ENCODE measurements at regions not wholly inside any gene's neighbourhood (a gene's known extent, or its start where the extent isn't known, plus 50 kb on each side); places are given as distances from the start of the nearest gene placed in this dataset.

DNA sequence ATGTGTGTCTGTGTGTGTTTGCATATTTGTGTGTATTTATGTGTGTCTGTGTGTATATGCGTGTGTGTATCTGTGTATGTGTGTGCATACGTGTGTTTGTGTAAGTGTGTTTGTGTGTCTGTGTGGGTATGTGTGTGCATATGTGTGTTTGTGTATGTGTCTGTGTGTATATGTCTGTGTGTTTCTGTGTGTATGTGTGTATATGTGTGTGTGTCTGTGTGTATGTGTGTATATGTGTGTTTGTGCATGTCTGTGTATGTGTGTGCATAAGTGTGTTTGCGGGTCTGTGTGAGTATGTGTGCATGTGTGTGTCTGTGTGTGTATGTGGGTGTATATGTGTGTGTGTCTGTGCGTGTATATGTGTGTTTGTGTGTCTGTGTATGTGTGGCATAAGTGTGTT, 1030.5 kb upstream of the TMEM132C start:
- H3K4me3 ChIP-seq = no peak overlapping the region
- WGBS, 2 donors = 77 to 91% methylated on average over 4 of the region's 4 CpGs
- no peaks in the 10 kb centered on the region for H3K4me1 ChIP-seq (ENCODE audit: control insufficient read depth in 5 of 5, insufficient read depth in 5 of 5, low read length in 5 of 5)
- H3K27ac ChIP-seq (ENCODE audit: low read depth in 1 of 2, low read length in 1 of 2) = no peak overlapping the region
- peaks cover 0 to 5% (median 1%) of the 10 kb centered on the region in 4 donors for H3K9me3 ChIP-seq (ENCODE audit: control insufficient read depth in 4 of 4, insufficient read depth in 3 of 4, low read length in 3 of 4)
- DNase-seq (no peak), ATAC-seq (ENCODE audit: insufficient read depth, low FRiP score) (no peak)
- no peaks in the 10 kb centered on the region for H3K36me3 ChIP-seq (ENCODE audit: control insufficient read depth in 4 of 4, insufficient read depth in 4 of 4, low read length in 4 of 4)
- H3K27me3 ChIP-seq (ENCODE audit: control insufficient read depth in 3 of 3, insufficient read depth in 3 of 3, low read length in 2 of 3) = no peaks in the 10 kb centered on the region
- H3K9ac ChIP-seq (ENCODE audit: insufficient read depth in 1 of 2, low read length in 2 of 2) = no peak overlapping the region
- TF ChIP-seq, protein P1, sequence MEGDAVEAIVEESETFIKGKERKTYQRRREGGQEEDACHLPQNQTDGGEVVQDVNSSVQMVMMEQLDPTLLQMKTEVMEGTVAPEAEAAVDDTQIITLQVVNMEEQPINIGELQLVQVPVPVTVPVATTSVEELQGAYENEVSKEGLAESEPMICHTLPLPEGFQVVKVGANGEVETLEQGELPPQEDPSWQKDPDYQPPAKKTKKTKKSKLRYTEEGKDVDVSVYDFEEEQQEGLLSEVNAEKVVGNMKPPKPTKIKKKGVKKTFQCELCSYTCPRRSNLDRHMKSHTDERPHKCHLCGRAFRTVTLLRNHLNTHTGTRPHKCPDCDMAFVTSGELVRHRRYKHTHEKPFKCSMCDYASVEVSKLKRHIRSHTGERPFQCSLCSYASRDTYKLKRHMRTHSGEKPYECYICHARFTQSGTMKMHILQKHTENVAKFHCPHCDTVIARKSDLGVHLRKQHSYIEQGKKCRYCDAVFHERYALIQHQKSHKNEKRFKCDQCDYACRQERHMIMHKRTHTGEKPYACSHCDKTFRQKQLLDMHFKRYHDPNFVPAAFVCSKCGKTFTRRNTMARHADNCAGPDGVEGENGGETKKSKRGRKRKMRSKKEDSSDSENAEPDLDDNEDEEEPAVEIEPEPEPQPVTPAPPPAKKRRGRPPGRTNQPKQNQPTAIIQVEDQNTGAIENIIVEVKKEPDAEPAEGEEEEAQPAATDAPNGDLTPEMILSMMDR (IDR thresholded peaks at IDR 0.05; ENCODE audit: control extremely low read depth, extremely low read depth) = no peak

DNA sequence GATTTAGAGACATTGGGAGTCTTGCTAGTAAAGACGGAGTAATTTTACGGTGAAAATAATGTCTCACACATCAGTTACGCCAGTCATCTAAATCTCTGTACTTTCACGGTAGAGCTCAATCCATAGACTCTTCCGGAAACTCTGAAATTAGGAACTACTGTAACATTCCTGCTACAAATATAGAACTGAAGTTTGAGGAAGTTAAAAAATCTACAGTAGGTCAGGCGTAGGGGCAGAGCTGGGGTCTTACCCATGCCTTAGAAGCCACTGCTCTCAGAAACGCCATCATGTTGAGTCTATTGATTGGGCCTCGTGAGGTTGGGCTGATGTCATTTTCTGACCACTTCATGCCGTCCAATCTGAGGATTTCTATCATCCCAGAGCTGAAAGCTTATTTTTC, 1029.8 kb upstream of the TMEM132C start:
- no peak overlapping the region for H3K9ac ChIP-seq (ENCODE audit: insufficient read depth in 1 of 2, low read length in 2 of 2)
- H3K27ac ChIP-seq (ENCODE audit: low read depth in 1 of 2, low read length in 1 of 2) = no peak overlapping the region
- H3K4me3 ChIP-seq = no peak overlapping the region
- H3K4me1 ChIP-seq (ENCODE audit: control insufficient read depth in 5 of 5, insufficient read depth in 5 of 5, low read length in 5 of 5) = no peaks in the 10 kb centered on the region
- TF ChIP-seq, protein P1 (IDR thresholded peaks at IDR 0.05; ENCODE audit: control extremely low read depth, extremely low read depth) = no peak
- peak; percentile 15 for ATAC-seq (ENCODE audit: insufficient read depth, low FRiP score)
- H3K27me3 ChIP-seq (ENCODE audit: control insufficient read depth in 3 of 3, insufficient read depth in 3 of 3, low read length in 2 of 3) = no peaks in the 10 kb centered on the region
- no peak for DNase-seq
- H3K36me3 ChIP-seq (ENCODE audit: control insufficient read depth in 4 of 4, insufficient read depth in 4 of 4, low read length in 4 of 4) = no peaks in the 10 kb centered on the region
- 77 to 80% methylated on average over 9 of the region's 9 CpGs for WGBS, 2 donors
- H3K9me3 ChIP-seq (ENCODE audit: control insufficient read depth in 4 of 4, insufficient read depth in 3 of 4, low read length in 3 of 4) = peaks cover 0 to 6% (median 1%) of the 10 kb centered on the region in 4 donors

DNA sequence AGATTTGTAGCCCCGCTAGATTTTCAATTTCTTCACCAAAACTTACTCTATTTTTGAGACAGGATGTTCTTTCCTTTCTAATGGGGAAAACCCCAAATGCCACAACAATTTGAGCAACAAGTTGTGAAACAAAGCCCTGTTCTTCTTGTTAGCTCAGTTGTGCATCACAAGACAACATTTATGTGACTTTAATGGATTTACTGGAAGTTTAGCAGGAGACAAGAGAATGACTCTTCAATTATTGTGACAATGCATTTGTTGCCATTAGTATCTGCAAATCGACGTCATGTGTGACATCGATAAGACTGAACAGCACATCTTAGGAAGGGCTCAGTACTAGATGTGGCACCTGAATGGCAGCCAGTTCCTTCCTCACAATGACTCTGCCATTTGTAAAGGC, 1028.9 kb upstream of the TMEM132C start:
- H3K9ac ChIP-seq (ENCODE audit: insufficient read depth in 1 of 2, low read length in 2 of 2) = no peak overlapping the region
- H3K4me3 ChIP-seq = no peak overlapping the region
- DNase-seq = no peak
- no peaks in the 10 kb centered on the region for H3K4me1 ChIP-seq (ENCODE audit: control insufficient read depth in 5 of 5, insufficient read depth in 5 of 5, low read length in 5 of 5)
- no peaks in the 10 kb centered on the region for H3K27me3 ChIP-seq (ENCODE audit: control insufficient read depth in 3 of 3, insufficient read depth in 3 of 3, low read length in 2 of 3)
- peaks cover 0 to 6% (median 1%) of the 10 kb centered on the region in 4 donors for H3K9me3 ChIP-seq (ENCODE audit: control insufficient read depth in 4 of 4, insufficient read depth in 3 of 4, low read length in 3 of 4)
- no peaks in the 10 kb centered on the region for H3K36me3 ChIP-seq (ENCODE audit: control insufficient read depth in 4 of 4, insufficient read depth in 4 of 4, low read length in 4 of 4)
- no peak overlapping the region for H3K27ac ChIP-seq (ENCODE audit: low read depth in 1 of 2, low read length in 1 of 2)
- ATAC-seq (ENCODE audit: insufficient read depth, low FRiP score) = no peak
- 88 to 91% methylated on average over 4 of the region's 4 CpGs for WGBS, 2 donors
- TF ChIP-seq, protein P1 (IDR thresholded peaks at IDR 0.05; ENCODE audit: control extremely low read depth, extremely low read depth) = no peak

DNA sequence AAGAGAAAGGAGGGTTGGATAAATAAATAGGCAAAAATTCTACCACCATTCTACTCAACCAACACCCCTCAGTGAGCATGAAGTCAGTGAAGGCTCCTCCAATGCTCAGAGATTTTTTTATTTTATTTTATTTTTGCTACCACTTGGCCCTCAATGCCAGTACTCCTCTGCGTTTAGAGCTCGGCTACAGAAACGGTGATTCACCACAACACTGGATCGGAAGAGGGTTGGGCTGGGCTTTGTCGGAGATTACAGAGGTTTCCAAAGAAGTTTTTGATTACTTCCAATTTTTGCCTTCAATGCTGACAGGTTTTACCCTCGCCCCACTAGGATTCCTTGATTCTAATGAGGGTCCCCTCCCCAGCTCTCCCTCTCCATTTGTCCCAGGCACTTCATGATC, 1027.2 kb upstream of the TMEM132C start:
- Histone ChIP-seq H3K9me3 (ENCODE audit: control insufficient read depth in 4 of 4, insufficient read depth in 3 of 4, low read length in 3 of 4) (peaks cover 0 to 8% (median 1%) of the 10 kb centered on the region in 4 donors), H3K27ac (ENCODE audit: low read depth in 1 of 2, low read length in 1 of 2) (no peak overlapping the region), H3K9ac (ENCODE audit: insufficient read depth in 1 of 2, low read length in 2 of 2) (no peak overlapping the region), H3K36me3 (ENCODE audit: control insufficient read depth in 4 of 4, insufficient read depth in 4 of 4, low read length in 4 of 4) (no peaks in the 10 kb centered on the region), H3K4me1 (ENCODE audit: control insufficient read depth in 5 of 5, insufficient read depth in 5 of 5, low read length in 5 of 5) (no peaks in the 10 kb centered on the region), H3K27me3 (ENCODE audit: control insufficient read depth in 3 of 3, insufficient read depth in 3 of 3, low read length in 2 of 3) (no peaks in the 10 kb centered on the region), H3K4me3 (no peak overlapping the region)
- no peak for ATAC-seq (ENCODE audit: insufficient read depth, low FRiP score)
- 85 to 93% methylated on average over 6 of the region's 6 CpGs for WGBS, 2 donors
- TF ChIP-seq, protein P1 (IDR thresholded peaks at IDR 0.05; ENCODE audit: control extremely low read depth, extremely low read depth) = no peak
- no peak for DNase-seq
